GM21367 (cell line): ENCODE measurements at regions not wholly inside any gene's neighbourhood (a gene's known extent, or its start where the extent isn't known, plus 50 kb on each side); places are given as distances from the start of the nearest gene placed in this dataset.
"Not testable (repeated sequence)": the region's sequence is repeated elsewhere in the genome, so short reads cannot be mapped to it uniquely, and the experiment has no call there.

ENCODE experiments used
- ATAC-seq: cut with Tn5 transposase; IDR thresholded peaks from one replicate; pipeline ENCODE4 v1.9.1; 2021; ENCODE audit not compliant: unreplicated experiment

DNA sequence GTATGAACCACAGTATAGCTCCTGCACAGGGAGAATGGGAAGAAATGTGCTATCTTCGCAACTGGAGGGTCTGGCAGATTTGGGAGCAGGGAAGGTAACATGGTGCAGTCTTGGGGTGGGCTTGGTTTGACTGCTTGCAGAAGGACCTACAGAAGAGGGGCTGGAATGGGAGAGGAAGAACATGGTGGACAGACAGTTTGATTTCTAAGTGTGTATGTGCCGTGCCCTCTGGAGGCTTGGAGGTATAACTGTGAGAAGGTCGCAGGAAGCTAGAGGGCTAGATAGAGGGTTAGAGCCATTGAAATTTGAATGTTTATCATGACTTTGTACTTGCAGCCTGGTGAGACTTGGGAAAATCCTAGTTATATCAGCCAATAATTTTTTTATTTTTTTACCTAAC lies 169.2 kb downstream of the SQOR start:
- no peak for ATAC-seq

DNA sequence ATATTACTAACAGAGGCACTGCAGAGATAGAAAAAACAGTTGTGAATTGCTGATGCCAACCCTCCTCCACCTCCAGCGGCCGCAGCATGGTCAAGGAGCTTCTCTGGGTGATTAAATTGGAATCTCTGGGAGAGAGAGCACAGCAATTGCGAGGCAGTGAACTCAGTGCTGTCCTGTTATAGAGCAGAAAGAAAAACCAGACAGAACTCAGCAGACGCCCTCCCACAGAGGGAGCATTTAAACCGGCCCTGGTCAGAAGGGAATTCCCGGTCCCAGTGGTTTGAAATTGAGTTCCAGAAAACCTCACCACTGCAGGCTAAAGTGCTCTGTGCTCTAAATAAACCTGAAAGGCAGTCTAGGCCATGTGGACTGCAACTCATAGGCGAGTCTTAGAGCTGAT lies 175.4 kb downstream of the SQOR start:
- no peak for ATAC-seq

GRCh38 chr15:45812200-45812599 lies 177.4 kb downstream of the SQOR start:
- ATAC-seq: no peak

DNA sequence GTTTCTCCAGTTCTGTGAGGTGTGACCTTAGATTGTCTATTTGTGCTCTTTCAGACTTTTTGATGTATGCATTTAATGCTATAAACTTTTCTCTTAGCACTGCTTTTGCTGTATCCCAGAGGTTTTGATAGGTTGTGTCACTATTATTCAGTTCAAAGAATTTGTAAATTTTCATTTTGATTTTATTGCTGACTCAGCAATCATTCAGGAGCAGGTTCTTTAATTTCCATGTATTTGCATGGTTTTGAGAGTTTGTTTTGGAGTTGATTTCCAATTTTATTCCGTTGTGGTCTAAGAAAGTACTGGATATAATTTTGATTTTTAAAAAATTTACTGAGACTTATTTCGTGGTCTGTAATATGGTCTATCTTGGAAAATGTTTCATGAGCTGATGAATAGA lies 182.7 kb downstream of the SQOR start:
- not testable (repeated sequence) for ATAC-seq

- ATAC-seq: no peak
Measured at GRCh38 chr15:45821390-45821789, 186.6 kb downstream of the SQOR start.

- not testable (repeated sequence) for ATAC-seq
Measured at GRCh38 chr15:45822968-45823367, 188.1 kb downstream of the SQOR start.

GRCh38 chr15:45827275-45827674 lies 192.4 kb downstream of the SQOR start:
- no peak for ATAC-seq

DNA sequence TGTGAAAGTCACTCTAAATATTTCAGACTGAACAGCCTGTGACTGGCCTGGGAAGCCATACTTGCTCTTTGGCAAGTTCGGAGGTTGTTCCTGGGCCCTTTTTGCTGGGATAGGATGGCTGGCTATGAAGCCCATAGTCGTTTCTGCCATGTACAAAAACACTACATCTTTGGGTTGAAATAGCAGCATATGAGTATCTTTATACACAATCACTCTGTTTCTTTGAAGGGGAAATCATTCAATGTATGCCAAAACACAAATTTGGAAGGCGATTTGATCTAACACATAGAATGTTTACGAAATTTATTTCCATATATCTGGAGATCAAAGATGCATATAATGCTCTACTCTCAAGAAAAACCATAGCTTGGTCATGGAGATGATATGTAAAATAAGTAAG lies 192.9 kb downstream of the SQOR start:
- ATAC-seq: no peak

DNA sequence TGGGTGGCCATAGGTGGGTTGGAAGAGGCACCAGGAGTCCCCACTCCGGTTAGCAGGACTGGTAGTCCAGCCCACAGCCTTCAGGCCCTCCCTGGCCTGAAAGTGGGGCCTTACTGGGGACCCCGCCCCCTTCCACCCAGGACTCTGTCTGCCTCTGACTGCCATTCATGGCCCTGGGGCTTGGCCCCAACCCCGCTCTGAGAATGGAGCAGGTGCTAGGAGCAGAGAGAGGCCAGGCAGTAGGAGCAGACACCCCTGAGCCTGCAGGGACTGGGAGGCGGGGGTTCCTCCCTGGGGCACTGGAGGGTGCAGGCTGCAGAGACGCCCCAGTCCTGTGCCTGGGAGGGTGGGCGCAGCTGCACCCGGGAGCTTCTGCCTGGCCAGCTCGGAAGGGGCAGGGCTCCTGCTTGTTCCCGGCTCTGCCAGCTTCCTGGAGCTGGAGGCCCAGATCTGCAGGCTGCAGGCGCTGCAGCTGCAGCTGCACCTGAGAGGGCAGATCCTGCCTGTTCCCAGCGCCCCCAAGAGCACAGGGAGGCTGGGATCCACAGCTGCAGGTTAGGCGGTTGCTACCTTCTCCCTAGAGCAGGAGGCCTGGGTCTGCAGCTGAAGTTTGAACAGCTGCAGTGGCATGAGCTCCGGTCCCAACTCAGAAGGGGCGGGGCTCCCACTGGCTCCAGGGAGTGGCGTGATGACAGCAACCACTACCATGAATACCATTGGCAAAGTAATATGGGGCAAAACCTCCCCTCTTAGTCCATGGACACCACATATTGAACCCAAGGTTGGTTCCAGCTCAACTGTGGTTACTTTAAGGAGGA lies 194.7 kb downstream of the SQOR start:
- ATAC-seq: no peak

DNA sequence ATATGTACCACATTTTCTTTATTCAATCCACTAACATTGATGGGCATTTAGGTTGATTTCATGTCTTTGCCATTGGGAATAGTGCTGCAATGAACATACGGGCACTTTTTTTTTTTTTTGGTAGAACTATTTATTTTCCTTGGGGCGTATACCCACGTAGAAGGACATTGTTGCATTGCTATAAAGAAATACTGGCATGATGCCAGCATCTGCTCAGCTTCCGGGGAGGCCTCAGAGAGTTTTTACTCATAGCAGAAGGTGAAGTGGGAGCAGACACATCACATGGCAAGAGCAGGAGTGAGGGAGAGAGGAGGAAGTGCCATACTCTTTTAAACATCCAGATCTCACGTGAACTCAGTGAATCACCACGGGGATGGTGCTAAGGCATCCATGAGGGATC lies 197.0 kb downstream of the SQOR start:
- ATAC-seq: no peak

DNA sequence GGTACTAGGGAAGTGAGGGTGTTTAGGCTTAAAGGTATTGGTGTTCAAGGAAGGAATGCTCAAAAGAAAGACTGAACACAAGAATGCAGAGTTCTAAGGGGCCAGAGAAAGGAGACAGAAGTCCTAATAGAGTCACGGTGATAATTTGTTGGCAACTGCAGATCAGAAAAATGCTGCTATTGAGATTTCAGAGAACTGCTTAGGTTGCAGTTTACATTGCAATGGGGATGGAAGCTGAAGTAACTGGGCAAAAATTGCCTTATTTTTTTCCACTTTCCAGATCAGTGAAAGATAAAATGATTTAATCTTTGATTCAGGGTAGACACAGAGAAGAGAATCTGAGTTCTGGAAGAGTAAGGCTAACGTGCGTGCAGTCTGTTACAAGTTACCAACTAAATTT lies 199.8 kb downstream of the SQOR start:
- ATAC-seq: no peak

- ATAC-seq: no peak
Measured at GRCh38 chr15:45842151-45842550, 207.3 kb downstream of the SQOR start.

DNA sequence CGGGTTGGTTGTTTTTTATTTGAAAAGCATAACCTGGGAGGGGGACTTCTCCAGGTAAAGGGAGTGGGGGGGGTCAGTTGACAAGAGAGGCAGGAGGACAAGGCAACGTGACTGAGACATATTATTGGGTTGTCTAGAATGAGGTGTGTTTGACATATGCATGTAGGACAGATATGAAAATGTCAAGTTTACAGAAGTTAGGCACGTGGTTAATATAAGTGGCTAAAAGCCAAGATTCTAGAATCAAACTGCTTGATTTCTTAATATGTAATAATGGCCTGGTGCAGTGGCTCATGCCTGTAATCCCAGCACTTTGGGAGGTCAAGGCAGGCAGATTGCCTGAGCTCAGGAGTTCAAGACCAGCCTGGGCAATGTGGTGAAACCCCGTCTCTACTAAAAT lies 212.8 kb downstream of the SQOR start:
- ATAC-seq: no peak

DNA sequence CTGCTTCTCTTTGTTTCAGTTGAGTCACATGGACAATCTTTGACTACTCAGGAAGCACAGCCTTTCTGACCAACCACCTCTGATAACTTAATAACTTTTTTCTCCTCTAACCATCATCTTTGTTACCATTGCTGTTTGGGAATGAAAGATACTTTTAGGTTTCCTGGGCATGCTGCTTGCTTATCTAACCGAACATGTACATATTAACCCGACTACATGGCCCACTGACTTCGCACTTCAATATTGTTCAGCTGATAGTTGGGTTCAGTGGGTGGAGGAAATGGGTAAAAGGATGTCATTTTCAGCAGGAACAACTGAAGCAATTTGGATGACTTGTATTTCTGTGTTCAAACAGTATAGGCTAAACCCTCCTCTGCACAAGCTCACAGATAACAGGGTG lies 214.3 kb downstream of the SQOR start:
- ATAC-seq: no peak

DNA sequence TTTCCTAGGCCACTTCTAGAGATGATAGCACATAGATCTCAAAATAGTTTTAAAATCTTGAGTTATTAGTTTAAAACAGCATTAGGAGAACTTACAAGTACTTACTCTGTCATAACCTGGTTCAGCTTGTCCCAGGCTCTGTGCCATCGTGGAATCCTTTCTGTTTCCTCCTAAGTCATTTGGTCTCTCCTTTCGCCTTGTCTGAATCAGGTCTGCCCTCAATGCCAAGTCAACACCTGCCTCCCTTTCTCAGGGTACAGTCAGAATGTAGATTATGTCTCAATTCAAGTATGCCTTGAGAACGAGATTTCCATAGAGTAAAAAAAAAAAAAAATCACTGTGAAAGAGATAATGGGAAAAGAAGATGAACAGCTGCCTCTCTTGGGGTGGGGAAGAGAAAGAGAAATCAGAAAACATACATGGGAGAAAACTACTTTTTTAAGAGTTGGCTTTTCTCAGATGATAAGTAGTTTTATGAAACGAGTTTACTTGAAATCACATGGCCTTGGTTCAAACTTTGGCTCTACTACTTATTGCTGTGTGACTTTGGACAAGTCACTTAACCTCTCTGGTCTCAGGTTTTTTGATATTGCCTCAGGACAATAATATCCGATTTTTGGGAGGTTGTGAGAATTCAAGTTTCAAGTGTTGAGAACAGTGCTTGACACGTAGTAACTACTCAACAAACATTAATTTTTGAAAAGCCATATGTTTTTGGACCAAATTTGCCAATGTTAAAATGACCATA lies 219.8 kb downstream of the SQOR start:
- no peak for ATAC-seq

DNA sequence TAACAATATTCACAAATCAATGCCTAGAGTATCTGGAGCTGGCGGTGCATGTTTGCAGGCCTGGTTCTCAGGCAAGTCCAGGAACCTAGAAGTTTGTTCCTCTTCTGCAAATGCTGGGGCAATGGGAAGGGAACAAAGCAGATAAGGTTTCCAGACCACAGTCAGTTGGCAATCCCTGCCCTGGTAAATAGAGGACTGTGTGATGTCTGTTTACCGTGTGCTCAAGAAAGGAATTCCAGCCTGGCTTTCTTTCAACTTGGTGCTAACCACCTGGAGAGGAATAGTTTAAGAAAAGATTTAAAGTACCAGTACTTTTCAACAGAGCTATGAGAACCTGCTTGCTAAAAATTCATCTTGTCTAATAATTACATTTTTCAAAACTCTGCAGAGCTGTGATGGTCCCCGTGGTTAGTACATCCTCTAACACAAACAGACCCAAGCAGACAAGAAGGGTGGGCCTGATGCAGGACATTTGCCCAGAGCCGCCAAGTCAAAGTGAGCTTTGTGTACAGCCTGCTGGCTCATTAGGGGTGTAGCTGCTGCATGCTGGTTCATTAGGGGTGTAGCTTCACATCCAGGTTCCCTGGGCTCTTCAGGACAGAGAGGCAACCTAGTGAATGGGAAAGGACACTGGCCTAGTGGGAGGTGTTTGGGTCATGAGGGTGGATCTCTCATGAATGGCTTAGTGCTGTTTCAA lies 220.5 kb downstream of the SQOR start:
- no peak for ATAC-seq

DNA sequence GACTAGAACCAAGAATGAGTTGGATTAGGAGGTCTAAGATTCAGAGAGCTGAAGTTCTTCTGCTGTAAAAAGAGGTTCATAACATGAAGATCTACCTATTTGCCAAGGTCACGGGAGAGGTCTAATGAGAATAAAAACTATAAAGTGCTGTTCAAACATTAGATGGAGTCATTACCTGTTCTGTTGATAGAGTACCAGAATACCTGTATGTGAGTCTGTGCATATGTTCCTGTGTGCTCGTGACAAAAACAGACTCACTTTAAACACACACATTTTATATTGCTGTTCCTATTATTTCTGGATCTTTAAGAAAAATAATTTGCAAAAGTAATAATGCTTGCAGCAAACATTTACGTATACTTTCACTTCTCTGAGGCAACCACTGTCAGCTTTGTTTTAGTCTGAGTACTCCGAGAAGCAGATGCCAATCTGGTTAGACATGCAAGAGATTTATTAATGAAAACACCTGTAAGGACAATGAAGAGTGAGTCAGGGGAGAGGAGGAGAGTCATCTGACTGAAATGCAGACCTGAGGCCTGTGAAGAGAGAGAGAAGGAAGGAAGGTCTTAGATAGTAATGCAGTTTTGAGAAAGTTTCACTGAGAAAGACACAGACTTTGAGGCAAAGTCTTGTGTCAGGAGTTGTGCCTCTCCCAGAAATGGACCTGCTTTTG lies 221.2 kb downstream of the SQOR start:
- ATAC-seq: no peak

- no peak for ATAC-seq
Measured at GRCh38 chr15:45857291-45857690, 222.5 kb downstream of the SQOR start.

- no peak for ATAC-seq
Measured at GRCh38 chr15:45858491-45858890, 223.7 kb downstream of the SQOR start.

- ATAC-seq: no peak
Measured at GRCh38 chr15:45862034-45862433, 227.2 kb downstream of the SQOR start.

- ATAC-seq: no peak
Measured at GRCh38 chr15:45863881-45864580, 229.2 kb downstream of the SQOR start.
